Natural killer cell treated with Interleukin-12 subunit alpha and Interleukin-12 subunit beta and Interleukin-15 and Interleukin-18, amount 100 ng/mL, for 72 hours (primary cell): ENCODE measurements at regions not wholly inside any gene's neighbourhood (a gene's known extent, or its start where the extent isn't known, plus 50 kb on each side); places are given as distances from the start of the nearest gene placed in this dataset.
A peak's percentile ranks its signal among the peaks of the same experiment; 100 is the strongest.
"Not testable (repeated sequence)": the region's sequence is repeated elsewhere in the genome, so short reads cannot be mapped to it uniquely, and the experiment has no call there.

Experiments used
- ATAC-seq, 2 donors: fragments of 150-1000 bp; cut with Tn5 transposase in 1 of 2; sonication (Bioruptor Pico), chemical (Tn5 transposase) in 1 of 2; 2 replicates each; pipeline ENCODE4 v1.10.0; 2021
- DNase-seq: peaks from one replicate; pipeline ENCODE4 v3.0.0; 2022; ENCODE audit warnings: low spot score
- H3K27ac Mint-ChIP-seq, 2 donors: 1 replicate in 1 of 2; 2 replicates in 1 of 2; pipeline ENCODE4 v1.8.0; 2022; ENCODE audit warnings: mixed read lengths in 2 of 2, mild to moderate bottlenecking in 1 of 2, moderate library complexity in 1 of 2
- H3K27me3 Mint-ChIP-seq, 2 donors: 1 replicate in 1 of 2; 2 replicates in 1 of 2; pipeline ENCODE4 v1.8.0; 2022; ENCODE audit warnings: mixed read lengths in 2 of 2
- H3K36me3 Mint-ChIP-seq: one replicate; pipeline ENCODE4 v1.8.0; 2022; ENCODE audit warnings: mixed read lengths
- H3K4me1 Mint-ChIP-seq, 2 donors: 1 replicate in 1 of 2; 2 replicates in 1 of 2; pipeline ENCODE4 v1.8.0; 2022; ENCODE audit warnings: low read depth in 2 of 2, mixed read lengths in 2 of 2, mild to moderate bottlenecking in 1 of 2
- H3K4me3 Mint-ChIP-seq: one replicate; pipeline ENCODE4 v1.8.0; 2022; ENCODE audit warnings: mixed read lengths
- H3K9me3 Mint-ChIP-seq: 2 replicates; pipeline ENCODE4 v1.8.0; 2022; ENCODE audit warnings: mixed read lengths

- ATAC-seq (peak; percentile 64 to 72), DNase-seq (no peak)
- peak overlapping the region; percentile 62 to 73 for H3K27ac Mint-ChIP-seq
- H3K9me3 Mint-ChIP-seq: no peaks in the 10 kb centered on the region
- H3K36me3 Mint-ChIP-seq: no peaks in the 10 kb centered on the region
- H3K4me3 Mint-ChIP-seq: peak overlapping the region; percentile 50
- peaks cover 42 to 67% of the 10 kb centered on the region in 2 donors for H3K4me1 Mint-ChIP-seq
- H3K27me3 Mint-ChIP-seq: no peaks in the 10 kb centered on the region
Observed at GRCh38 chr20:53656293-53657202, 62.9 kb upstream of the ZNF217 start.

DNA sequence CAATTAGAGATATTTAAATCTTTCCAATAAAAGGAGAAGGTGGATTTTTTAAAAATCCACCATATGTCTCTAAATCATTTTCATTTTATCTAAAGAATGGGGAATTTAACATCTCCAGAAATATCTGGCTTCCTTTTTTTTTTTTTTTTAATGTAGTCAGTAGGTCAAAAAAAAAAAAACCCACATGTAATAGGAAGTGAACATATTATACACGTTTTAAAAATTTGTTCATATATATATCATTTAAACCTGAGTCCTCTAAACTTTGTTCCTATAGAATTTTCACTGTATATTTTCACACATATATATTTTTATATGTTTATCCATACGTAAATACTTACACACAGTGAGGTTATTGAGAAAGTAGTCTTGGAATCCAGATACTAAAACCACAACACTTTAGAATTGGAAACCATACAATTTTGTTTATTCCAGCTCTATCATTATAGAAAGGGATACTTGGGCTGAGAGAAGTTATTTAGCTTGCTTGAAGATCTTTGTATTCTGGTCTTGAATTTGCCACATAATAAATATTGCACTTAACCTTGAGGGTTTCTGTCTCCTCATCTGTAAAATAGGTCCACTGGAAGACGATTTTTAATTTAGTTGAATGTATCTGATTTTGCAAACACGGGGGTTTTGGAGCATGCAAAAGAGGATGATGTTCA is 62.1 kb upstream of the ZNF217 start:
- Mint-ChIP-seq H3K36me3 (no peaks in the 10 kb centered on the region), H3K4me3 (peak overlapping the region; percentile 50), H3K4me1 (peaks cover 36 to 60% of the 10 kb centered on the region in 2 donors), H3K27ac (peak overlapping the region; percentile 62 to 73), H3K27me3 (no peaks in the 10 kb centered on the region), H3K9me3 (no peaks in the 10 kb centered on the region)
- no peak for DNase-seq
- ATAC-seq: no peak

- Mint-ChIP-seq H3K36me3 (no peaks in the 10 kb centered on the region), H3K9me3 (no peaks in the 10 kb centered on the region), H3K4me3 (peak overlapping the region; percentile 43), H3K27ac (peak overlapping the region; percentile 31 to 62), H3K27me3 (no peaks in the 10 kb centered on the region), H3K4me1 (peaks cover 33 to 53% of the 10 kb centered on the region in 2 donors)
- DNase-seq (no peak), ATAC-seq (no peak)
Observed at GRCh38 chr20:53654932-53655624, 61.4 kb upstream of the ZNF217 start.

- H3K9me3 Mint-ChIP-seq, DNase-seq, ATAC-seq, H3K27me3 Mint-ChIP-seq, H3K4me3 Mint-ChIP-seq, H3K36me3 Mint-ChIP-seq, H3K27ac Mint-ChIP-seq: not testable (repeated sequence)
- H3K4me1 Mint-ChIP-seq: peaks cover 33 to 48% of the 10 kb centered on the region in 2 donors
Observed at GRCh38 chr20:53654521-53654920, 60.9 kb upstream of the ZNF217 start.

- no peaks in the 10 kb centered on the region for H3K27me3 Mint-ChIP-seq
- no peaks in the 10 kb centered on the region for H3K36me3 Mint-ChIP-seq
- no peaks in the 10 kb centered on the region for H3K9me3 Mint-ChIP-seq
- DNase-seq: no peak
- H3K27ac Mint-ChIP-seq: peak overlapping the region; percentile 91 to 98
- peaks cover 33 to 44% of the 10 kb centered on the region in 2 donors for H3K4me1 Mint-ChIP-seq
- H3K4me3 Mint-ChIP-seq: peak overlapping the region; percentile 79
- ATAC-seq: no peak
Observed at GRCh38 chr20:53652859-53653517, 59.3 kb upstream of the ZNF217 start.

- H3K27me3 Mint-ChIP-seq: no peaks in the 10 kb centered on the region
- DNase-seq: no peak
- peaks cover 29 to 37% of the 10 kb centered on the region in 2 donors for H3K4me1 Mint-ChIP-seq
- peak; percentile 77 to 78 for ATAC-seq
- H3K27ac Mint-ChIP-seq: peak overlapping the region; percentile 91 to 98
- no peaks in the 10 kb centered on the region for H3K9me3 Mint-ChIP-seq
- H3K4me3 Mint-ChIP-seq: peak overlapping the region; percentile 79
- H3K36me3 Mint-ChIP-seq: no peaks in the 10 kb centered on the region
Observed at GRCh38 chr20:53652090-53652858, 58.6 kb upstream of the ZNF217 start.

DNA sequence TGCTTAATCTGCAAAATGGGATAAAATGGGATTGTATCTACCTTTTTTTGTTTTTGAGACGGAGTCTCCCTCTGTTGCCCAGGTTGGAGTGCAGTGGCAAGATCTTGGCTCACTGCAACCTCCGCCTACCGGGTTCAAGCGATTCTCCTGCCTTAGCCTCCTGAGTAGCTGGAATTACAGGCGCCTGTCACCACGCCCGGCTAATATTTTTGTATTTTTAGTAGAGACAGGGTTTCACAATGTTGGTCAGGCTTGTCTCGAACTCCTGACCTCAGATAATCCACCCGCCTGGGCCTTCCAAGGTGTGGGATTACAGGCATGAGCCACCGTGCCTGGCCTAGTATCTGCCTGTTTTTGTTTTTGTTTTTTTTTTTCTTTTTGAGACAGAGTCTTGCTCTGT is 55.9 kb upstream of the ZNF217 start:
- H3K9me3 Mint-ChIP-seq, H3K36me3 Mint-ChIP-seq, H3K27ac Mint-ChIP-seq, ATAC-seq, H3K4me3 Mint-ChIP-seq, H3K27me3 Mint-ChIP-seq, DNase-seq: not testable (repeated sequence)
- H3K4me1 Mint-ChIP-seq: peaks cover 20 to 21% of the 10 kb centered on the region in 2 donors

DNA sequence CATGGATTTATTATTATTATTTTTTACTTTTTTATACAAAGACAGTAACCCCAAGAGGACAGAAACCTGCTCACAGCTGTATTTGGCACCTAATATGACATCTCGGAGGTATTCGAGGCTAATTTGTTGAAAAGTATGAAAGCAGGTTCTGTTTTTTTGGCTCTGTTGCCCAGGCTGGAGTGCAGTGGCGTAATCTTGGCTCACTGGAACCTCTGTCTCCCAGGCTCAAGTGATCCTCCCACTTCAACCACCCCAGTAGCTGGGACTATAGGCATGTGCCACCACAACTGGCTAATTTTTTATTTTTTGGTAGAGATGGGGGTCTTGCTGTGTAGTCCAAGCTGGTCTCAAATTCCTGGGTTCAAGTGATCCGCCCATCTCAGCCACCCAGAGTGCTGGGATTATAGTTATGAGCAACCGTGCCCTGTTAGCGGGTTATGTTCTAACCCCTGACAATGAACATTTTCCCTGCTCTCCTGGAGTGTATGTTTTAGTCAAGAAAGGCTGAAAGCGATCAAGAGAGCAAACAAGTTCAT is 53.7 kb upstream of the ZNF217 start:
- no peak for DNase-seq
- H3K4me1 Mint-ChIP-seq: peaks cover 20 to 24% of the 10 kb centered on the region in 2 donors
- no peak overlapping the region for H3K4me3 Mint-ChIP-seq
- no peaks in the 10 kb centered on the region for H3K9me3 Mint-ChIP-seq
- H3K36me3 Mint-ChIP-seq: no peaks in the 10 kb centered on the region
- no peak for ATAC-seq
- H3K27me3 Mint-ChIP-seq: no peaks in the 10 kb centered on the region
- no peak overlapping the region for H3K27ac Mint-ChIP-seq

DNA sequence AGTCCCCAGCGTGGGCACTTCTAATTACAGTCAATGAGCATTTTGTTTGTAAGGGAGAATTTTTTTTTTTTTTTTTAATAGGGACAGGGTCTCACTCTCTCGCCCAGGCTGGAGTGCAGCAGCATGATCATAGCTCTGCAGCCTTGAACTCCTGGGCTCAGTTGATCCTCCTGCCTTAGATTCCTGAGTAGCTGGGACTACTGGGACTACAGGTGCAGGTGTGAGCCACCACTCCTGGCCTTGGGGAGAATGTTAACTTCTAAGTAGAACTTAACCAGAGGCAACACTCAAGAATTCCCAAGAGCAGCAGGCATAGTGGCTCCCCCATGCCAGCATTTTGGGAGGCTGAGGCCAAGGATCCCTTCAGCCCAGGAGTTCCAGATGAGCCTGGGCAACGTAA is 52.9 kb upstream of the ZNF217 start:
- no peak for DNase-seq
- ATAC-seq: no peak
- H3K27ac Mint-ChIP-seq: no peak overlapping the region

DNA sequence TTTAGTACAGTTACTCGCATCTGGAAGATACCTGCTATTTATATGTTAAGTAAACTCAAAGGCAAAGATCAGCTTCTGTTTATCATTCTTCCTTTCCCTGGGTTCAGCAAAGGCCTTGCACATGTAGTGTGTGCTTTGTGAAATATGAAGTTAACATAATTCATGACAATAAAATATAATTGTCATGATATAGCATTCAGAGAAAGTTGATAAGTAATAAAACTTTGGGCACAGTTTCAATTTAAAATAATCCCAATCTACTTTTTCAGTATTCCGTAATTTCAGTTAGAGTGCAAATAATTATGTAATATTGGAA is 51.9 kb upstream of the ZNF217 start:
- Mint-ChIP-seq H3K9me3 (no peaks in the 10 kb centered on the region), H3K36me3 (no peaks in the 10 kb centered on the region), H3K4me1 (peaks cover 24 to 27% of the 10 kb centered on the region in 2 donors), H3K4me3 (no peak overlapping the region), H3K27ac (peak overlapping the region; percentile 41 to 64), H3K27me3 (no peaks in the 10 kb centered on the region)
- ATAC-seq (no peak), DNase-seq (no peak)

More for the DNA sequence above, 52.9 kb upstream of the ZNF217 start:
- no peaks in the 10 kb centered on the region for H3K9me3 Mint-ChIP-seq
- peaks cover 20 to 23% of the 10 kb centered on the region in 2 donors for H3K4me1 Mint-ChIP-seq
- no peaks in the 10 kb centered on the region for H3K36me3 Mint-ChIP-seq
- no peaks in the 10 kb centered on the region for H3K27me3 Mint-ChIP-seq
- H3K4me3 Mint-ChIP-seq: no peak overlapping the region

GRCh38 chr20:53644108-53644507 is 50.5 kb upstream of the ZNF217 start:
- not testable (repeated sequence) for DNase-seq, H3K9me3 Mint-ChIP-seq, H3K27ac Mint-ChIP-seq, ATAC-seq, H3K27me3 Mint-ChIP-seq, H3K4me3 Mint-ChIP-seq, H3K36me3 Mint-ChIP-seq
- H3K4me1 Mint-ChIP-seq: peaks cover 24 to 27% of the 10 kb centered on the region in 2 donors
